GM12878 (cell line): ENCODE measurements at regions not wholly inside any gene's neighbourhood (a gene's known extent, or its start where the extent isn't known, plus 50 kb on each side); places are given as distances from the start of the nearest gene placed in this dataset.

Experiments used
- ATAC-seq: fragments of 200-7000 bp; cut with Tn5 transposase; 3 replicates; pipeline ENCODE4 v1.9.1; 2020; ENCODE audit warnings: mild to moderate bottlenecking, moderate library complexity
- BruUV-seq: library from RNA; stranded (reverse); fragments of 400-500 nt; replicated peaks from 2 replicates; lab custom pipeline; 2021; lab: Mats Ljungman, UMichigan
- CTCF ChIA-PET: fragments of 300-600 bp; sonication (Branson Sonifier 250); formaldehyde crosslinking; extraction: SDS; loops from one replicate; lab custom pipeline; 2021; ENCODE audit warnings: inconsistent platforms; lab: Yijun Ruan, JAX
- POLR2A ChIA-PET: fragments of 350-600 bp; formaldehyde crosslinking; extraction: SDS; loops from one replicate; lab custom pipeline; 2021; ENCODE audit warnings: inconsistent platforms; lab: Charles Lee
- RAD21 ChIA-PET: fragments of 300-600 bp; sonication (Branson Sonifier 250); formaldehyde crosslinking; loops from one replicate; lab custom pipeline; 2023; ENCODE audit warnings: antibody characterized with exemption; ENCODE audit not compliant: unreplicated experiment; lab: Charles Lee
- SMC1A ChIA-PET: fragments of 300-600 bp; sonication (Branson Sonifier 250); formaldehyde crosslinking; loops from one replicate; lab custom pipeline; 2023; ENCODE audit not compliant: unreplicated experiment, uncharacterized antibody; lab: Charles Lee
- DNase-seq: peaks from one replicate; pipeline ENCODE4 v3.0.0-alpha.2; 2011; ENCODE audit warnings: low read depth, low spot score
- FAIRE-seq: peaks from 3 replicates; lab custom pipeline; 2011; peaks lifted over from hg19 to GRCh38; lab: Jason Lieb, UNC
- H2AFZ ChIP-seq: 2 replicates; pipeline ENCODE4 v1.6.0; 2011; ENCODE audit warnings: low read depth, low read length, control low read depth; ENCODE audit not compliant: control insufficient read depth
- H3K27ac ChIP-seq: 2 replicates; pipeline ENCODE4 v1.5.1; 2011; ENCODE audit warnings: control low read depth; ENCODE audit not compliant: control insufficient read depth, insufficient read depth
- H3K27me3 ChIP-seq, 2 experiments: replicated peaks in 1 of 2; 2 replicates each; pipeline versions ENCODE4 v1.6.0 to v1.6.1; 2011; ENCODE audit warnings: low read length in 1 of 2; ENCODE audit not compliant: control insufficient read depth in 2 of 2, insufficient read depth in 2 of 2
- H3K36me3 ChIP-seq, 2 experiments: 2 replicates each; pipeline ENCODE4 v1.5.1; 2011; ENCODE audit warnings: low read length in 1 of 2; ENCODE audit not compliant: control insufficient read depth in 2 of 2, insufficient read depth in 2 of 2
- H3K4me1 ChIP-seq: 2 replicates; pipeline ENCODE4 v1.6.1; 2011; ENCODE audit warnings: mild to moderate bottlenecking, low read length, moderate library complexity, mixed read lengths; ENCODE audit not compliant: control insufficient read depth, insufficient read depth
- H3K4me2 ChIP-seq: 2 replicates; pipeline ENCODE4 v1.6.0; 2011; ENCODE audit warnings: control low read depth; ENCODE audit not compliant: control insufficient read depth, insufficient read depth
- H3K4me3 ChIP-seq: fragments of 200-600 bp; sonication (generic); 2 replicates; pipeline ENCODE4 v1.5.1; 2016
- H3K79me2 ChIP-seq: 2 replicates; pipeline ENCODE4 v1.6.0; 2011; ENCODE audit warnings: low read length; ENCODE audit not compliant: control insufficient read depth, insufficient read depth
- H3K9ac ChIP-seq: 2 replicates; pipeline ENCODE4 v1.8.0; 2011; ENCODE audit warnings: low read length, control low read depth, mixed read lengths; ENCODE audit not compliant: control insufficient read depth, insufficient read depth
- H3K9me3 ChIP-seq: replicated peaks from 3 replicates; pipeline ENCODE4 v1.5.1; 2011; ENCODE audit warnings: mild to moderate bottlenecking, low read length; ENCODE audit not compliant: control insufficient read depth, insufficient read depth
- H4K20me1 ChIP-seq: 2 replicates; pipeline ENCODE4 v1.6.0; 2011; ENCODE audit not compliant: control insufficient read depth, insufficient read depth
- E2F8 ChIP-seq: fragments of 450-650 bp; IDR thresholded peaks from 2 replicates; pipeline ENCODE4 v1.6.1; 2018; ENCODE audit warnings: mild to moderate bottlenecking, low read depth, moderate library complexity; ENCODE audit not compliant: partially characterized antibody
- LARP7 ChIP-seq: fragments of 450-650 bp; IDR thresholded peaks from 2 replicates; pipeline ENCODE4 v1.6.1; 2017; ENCODE audit warnings: mild to moderate bottlenecking
- POU2F2 ChIP-seq: IDR thresholded peaks from 3 replicates; pipeline ENCODE4 v1.6.1; 2011; ENCODE audit warnings: low read depth, mild to moderate bottlenecking, low read length, borderline replicate concordance
- STAT1 ChIP-seq: fragments of 450-650 bp; conservative IDR thresholded peaks from 2 replicates; pipeline ENCODE4 v1.6.1; 2014; ENCODE audit warnings: antibody characterized with exemption, mild to moderate bottlenecking
- ZNF592 ChIP-seq: fragments of 450-650 bp; IDR thresholded peaks from 2 replicates; pipeline ENCODE4 v1.6.1; 2017; ENCODE audit warnings: mild to moderate bottlenecking, moderate library complexity
- WGBS: methylation state at CpG from one replicate; pipeline ENCODE4 v1.1.6; 2016; ENCODE audit warnings: low lambda C conversion rate; ENCODE audit not compliant: insufficient replicate concordance, insufficient coverage; ENCODE audit errors: missing lambda C conversion rate; 5-methylcytosine and 5-hydroxymethylcytosine counted together
- in situ Hi-C: fragments of 300-500 bp; cut with MboI; formaldehyde crosslinking; loops from 9 replicates; pipeline ENCODE4 v1.14.3; 2018; ENCODE audit warnings: mixed read lengths
- intact Hi-C: fragments of 100-400 bp; cut with micrococcal nuclease; formaldehyde crosslinking; loops from one replicate; pipeline ENCODE4 v1.14.2; 2022; ENCODE audit not compliant: unreplicated experiment

GRCh38 chr18:14927701-14928100 lies 179.7 kb downstream of the ANKRD30B start:
- no peak overlapping the region for H3K4me3 ChIP-seq
- H3K27ac ChIP-seq = no peak overlapping the region
- 9% methylated on average over 3 of the region's 3 CpGs for WGBS
- RAD21 ChIA-PET = no interaction called here
- no peaks in the 10 kb centered on the region for H3K36me3 ChIP-seq
- CTCF ChIA-PET = interaction anchor here (0.8 kb wide), 1 partner anchor 19 kb away, joined by 3 read pairs; no protein-coding TSS in a partner anchor
- H3K9me3 ChIP-seq = no peaks in the 10 kb centered on the region; the same call in 2 of the 3 replicates
- ATAC-seq = no peak
- no peaks in the 10 kb centered on the region for H4K20me1 ChIP-seq
- TF ChIP-seq LARP7 (no peak), STAT1 (no peak), ZNF592 (no peak), POU2F2 (no peak), E2F8 (no peak)
- intact Hi-C loops = no loop called here
- H3K4me2 ChIP-seq = no peak overlapping the region
- no TSS peak for BruUV-seq
- no peak overlapping the region for H3K9ac ChIP-seq
- SMC1A ChIA-PET = no interaction called here
- FAIRE-seq = no peak
- no peak for DNase-seq
- no peak overlapping the region for H2AFZ ChIP-seq
- no peaks in the 10 kb centered on the region for H3K27me3 ChIP-seq
- POLR2A ChIA-PET = no interaction called here
- no peaks in the 10 kb centered on the region for H3K4me1 ChIP-seq
- H3K79me2 ChIP-seq = no peaks in the 10 kb centered on the region
- in situ Hi-C loops = no loop called here
